GM19238 (cell line): ENCODE measurements at regions not wholly inside any gene's neighbourhood (a gene's known extent, or its start where the extent isn't known, plus 50 kb on each side); places are given as distances from the start of the nearest gene placed in this dataset.

Source experiments
- DNase-seq: peaks from one replicate; pipeline ENCODE4 v3.0.0; 2011; ENCODE audit warnings: low spot score; ENCODE audit not compliant: insufficient read length

- no peak for DNase-seq
Observed at GRCh38 chr2:71938108-71938507, 209.6 kb downstream of the CYP26B1 start.

- no peak for DNase-seq
Observed at GRCh38 chr2:71937396-71937795, 210.3 kb downstream of the CYP26B1 start.

GRCh38 chr2:71936076-71937030 is 211.3 kb downstream of the CYP26B1 start:
- DNase-seq: no peak

GRCh38 chr2:71935262-71935848 is 212.3 kb downstream of the CYP26B1 start:
- DNase-seq: no peak

GRCh38 chr2:71934595-71935261 is 212.9 kb downstream of the CYP26B1 start:
- DNase-seq: no peak

GRCh38 chr2:71934320-71934593 is 213.4 kb downstream of the CYP26B1 start:
- no peak for DNase-seq

GRCh38 chr2:71933467-71934319 is 214.0 kb downstream of the CYP26B1 start:
- no peak for DNase-seq

- DNase-seq: no peak
Observed at GRCh38 chr2:71932780-71933466, 214.7 kb downstream of the CYP26B1 start.

- DNase-seq: no peak
Observed at GRCh38 chr2:71932037-71932779, 215.5 kb downstream of the CYP26B1 start.

- no peak for DNase-seq
Observed at GRCh38 chr2:71930049-71930681, 217.5 kb downstream of the CYP26B1 start.

GRCh38 chr2:71929482-71929772 is 218.2 kb downstream of the CYP26B1 start:
- DNase-seq: no peak

- no peak for DNase-seq
Observed at GRCh38 chr2:71928734-71929481, 218.8 kb downstream of the CYP26B1 start.

GRCh38 chr2:71927757-71928715 is 219.6 kb downstream of the CYP26B1 start:
- no peak for DNase-seq

GRCh38 chr2:71926876-71927756 is 220.5 kb downstream of the CYP26B1 start:
- DNase-seq: no peak

- DNase-seq: no peak
Observed at GRCh38 chr2:71926089-71926447, 221.6 kb downstream of the CYP26B1 start.

- DNase-seq: no peak
Observed at GRCh38 chr2:71925268-71926088, 222.2 kb downstream of the CYP26B1 start.
